ENCODE measurements at regions not wholly inside any gene's neighbourhood (a gene's known extent, or its start where the extent isn't known, plus 50 kb on each side); places are given as distances from the start of the nearest gene placed in this dataset.

GRCh38 chr17:73952082-73952479, 251.4 kb upstream of the RPL38 start:
- TF ChIP-seq USF1 (CRISPR knock-in tag; IDR thresholded peaks at IDR 0.05) = no peak
- no peak for TF ChIP-seq CTCF (IDR thresholded peaks at IDR 0.05)
- no peak for TF ChIP-seq GTF2I (CRISPR knock-in tag; conservative IDR thresholded peaks at IDR 0.05)
- no peak for TF ChIP-seq CBFB (CRISPR knock-in tag; IDR thresholded peaks at IDR 0.05; ENCODE audit: low read depth)
- TF ChIP-seq ZNF263 (CRISPR knock-in tag; IDR thresholded peaks at IDR 0.05; ENCODE audit: low read depth) = no peak
- TF ChIP-seq TCF7 (CRISPR knock-in tag; IDR thresholded peaks at IDR 0.05; ENCODE audit: low read depth) = no peak
- no peak for TF ChIP-seq MYBL2 (CRISPR knock-in tag; IDR thresholded peaks at IDR 0.05)
